Peyer's patch (tissue), 4 donors: ENCODE measurements at regions not wholly inside any gene's neighbourhood (a gene's known extent, or its start where the extent isn't known, plus 50 kb on each side); places are given as distances from the start of the nearest gene placed in this dataset.

Experiments
- POLR2A ChIP-seq, 2 donors: fragments of 450-650 bp; IDR thresholded peaks; one replicate each; pipeline ENCODE4 v1.5.1; 2017; ENCODE audit warnings: antibody characterized with exemption in 2 of 2, mild to moderate bottlenecking in 2 of 2, moderate library complexity in 2 of 2
- TF ChIP-seq, protein P1 (sequence below), 6 experiments: fragments of 450-650 bp in 4 of 6; fragments of 200-600 bp in 2 of 6; sonication (generic) in 1 of 6; IDR thresholded peaks; one replicate each; pipeline ENCODE4 v1.5.1; 2017 to 2019; ENCODE audit warnings: antibody characterized with exemption in 6 of 6, mild to moderate bottlenecking in 3 of 6, moderate library complexity in 1 of 6

DNA sequence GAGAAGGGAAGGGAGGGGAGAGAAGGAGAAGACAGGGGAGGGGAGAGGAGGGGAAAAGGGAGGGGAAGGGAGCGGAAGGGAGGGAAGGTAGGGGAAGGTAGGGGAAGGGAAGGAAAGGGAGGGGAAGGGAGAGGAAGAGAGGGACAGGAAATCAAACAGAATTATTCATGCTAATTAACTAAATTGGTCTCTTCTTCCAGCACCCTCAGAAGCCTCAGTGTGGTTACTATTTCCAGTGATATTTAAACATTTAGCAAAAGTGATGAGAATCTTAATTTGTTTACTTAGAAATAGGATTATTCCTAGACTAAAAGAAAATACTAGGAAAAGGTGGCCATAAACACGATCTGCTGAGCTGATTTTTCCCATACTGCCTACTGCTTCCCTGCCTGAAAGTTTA is 193.1 kb upstream of the CPEB2 start:
- TF ChIP-seq, protein P1, sequence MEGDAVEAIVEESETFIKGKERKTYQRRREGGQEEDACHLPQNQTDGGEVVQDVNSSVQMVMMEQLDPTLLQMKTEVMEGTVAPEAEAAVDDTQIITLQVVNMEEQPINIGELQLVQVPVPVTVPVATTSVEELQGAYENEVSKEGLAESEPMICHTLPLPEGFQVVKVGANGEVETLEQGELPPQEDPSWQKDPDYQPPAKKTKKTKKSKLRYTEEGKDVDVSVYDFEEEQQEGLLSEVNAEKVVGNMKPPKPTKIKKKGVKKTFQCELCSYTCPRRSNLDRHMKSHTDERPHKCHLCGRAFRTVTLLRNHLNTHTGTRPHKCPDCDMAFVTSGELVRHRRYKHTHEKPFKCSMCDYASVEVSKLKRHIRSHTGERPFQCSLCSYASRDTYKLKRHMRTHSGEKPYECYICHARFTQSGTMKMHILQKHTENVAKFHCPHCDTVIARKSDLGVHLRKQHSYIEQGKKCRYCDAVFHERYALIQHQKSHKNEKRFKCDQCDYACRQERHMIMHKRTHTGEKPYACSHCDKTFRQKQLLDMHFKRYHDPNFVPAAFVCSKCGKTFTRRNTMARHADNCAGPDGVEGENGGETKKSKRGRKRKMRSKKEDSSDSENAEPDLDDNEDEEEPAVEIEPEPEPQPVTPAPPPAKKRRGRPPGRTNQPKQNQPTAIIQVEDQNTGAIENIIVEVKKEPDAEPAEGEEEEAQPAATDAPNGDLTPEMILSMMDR (IDR thresholded peaks at IDR 0.05): no peak
- no peak for TF ChIP-seq POLR2A (IDR thresholded peaks at IDR 0.05)
